GM13976 (cell line): ENCODE measurements at regions not wholly inside any gene's neighbourhood (a gene's known extent, or its start where the extent isn't known, plus 50 kb on each side); places are given as distances from the start of the nearest gene placed in this dataset.
"Not testable (repeated sequence)": the region's sequence is repeated elsewhere in the genome, so short reads cannot be mapped to it uniquely, and the experiment has no call there.

ENCODE experiments used
- DNase-seq: peaks from one replicate; pipeline ENCODE4 v3.0.0; 2012; ENCODE audit warnings: low spot score
- in situ Hi-C: fragments of 300-500 bp; cut with MboI; formaldehyde crosslinking; loops from one replicate; pipeline ENCODE4 v1.12.0; 2022; ENCODE audit warnings: low sequenced_read_pairs, mixed read lengths, inconsistent platforms; ENCODE audit not compliant: unreplicated experiment
- TF ChIP-seq, protein P1 (sequence below): IDR thresholded peaks from 2 replicates; pipeline ENCODE4 v1.5.1; 2012; ENCODE audit warnings: borderline replicate concordance, mild to moderate bottlenecking; ENCODE audit not compliant: insufficient read depth; ENCODE audit errors: extremely low read depth, missing control alignments, control extremely low read depth

DNA sequence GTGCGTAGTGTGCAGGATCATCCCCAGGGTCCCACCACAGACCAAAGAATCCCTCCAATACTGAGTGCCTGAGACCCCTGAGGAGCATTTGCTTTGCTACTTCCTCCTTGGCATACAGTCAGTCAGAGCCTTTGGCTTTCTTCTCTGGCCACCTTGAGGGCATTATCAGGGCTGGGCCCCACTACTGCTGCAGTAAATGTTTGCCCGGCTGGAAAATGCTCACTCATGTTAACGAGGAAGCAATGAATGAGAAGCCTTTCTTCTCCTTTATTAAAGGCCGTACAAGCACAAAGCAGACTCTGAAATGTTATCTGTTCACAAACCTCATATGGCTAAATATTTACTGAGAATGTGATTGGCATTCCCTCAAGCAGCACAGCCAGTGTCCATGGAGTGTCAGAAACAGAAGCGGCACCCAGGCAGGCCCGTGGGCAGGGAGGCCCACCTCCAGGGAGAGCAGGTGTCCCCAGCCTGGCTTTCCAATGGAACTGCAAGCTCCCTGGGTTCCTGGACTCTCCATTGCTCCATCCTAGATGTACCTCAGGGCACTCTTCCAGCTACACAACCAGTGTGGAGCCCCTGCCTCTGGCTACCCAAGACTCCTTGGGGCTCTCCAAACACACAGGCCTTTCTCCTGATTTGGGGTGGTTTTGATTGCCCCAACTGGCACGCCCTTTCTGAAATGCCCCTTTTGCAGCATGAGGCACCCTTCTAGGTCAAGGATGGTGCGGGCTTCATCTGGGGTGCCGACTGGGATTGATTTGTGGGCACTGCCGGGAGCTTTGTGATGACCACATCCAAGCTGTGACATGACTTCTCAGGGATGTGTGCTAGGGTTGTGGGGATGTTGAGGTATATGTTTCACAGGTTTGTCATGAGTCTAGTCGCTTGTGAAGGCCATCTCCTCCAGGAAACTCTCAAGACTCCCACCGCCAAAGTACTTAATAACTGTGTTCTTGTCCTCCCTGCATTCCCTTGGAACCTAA, 195.6 kb downstream of the FAM43A start:
- in situ Hi-C loops, result no loop called here
- no peak for DNase-seq
- TF ChIP-seq, protein P1, sequence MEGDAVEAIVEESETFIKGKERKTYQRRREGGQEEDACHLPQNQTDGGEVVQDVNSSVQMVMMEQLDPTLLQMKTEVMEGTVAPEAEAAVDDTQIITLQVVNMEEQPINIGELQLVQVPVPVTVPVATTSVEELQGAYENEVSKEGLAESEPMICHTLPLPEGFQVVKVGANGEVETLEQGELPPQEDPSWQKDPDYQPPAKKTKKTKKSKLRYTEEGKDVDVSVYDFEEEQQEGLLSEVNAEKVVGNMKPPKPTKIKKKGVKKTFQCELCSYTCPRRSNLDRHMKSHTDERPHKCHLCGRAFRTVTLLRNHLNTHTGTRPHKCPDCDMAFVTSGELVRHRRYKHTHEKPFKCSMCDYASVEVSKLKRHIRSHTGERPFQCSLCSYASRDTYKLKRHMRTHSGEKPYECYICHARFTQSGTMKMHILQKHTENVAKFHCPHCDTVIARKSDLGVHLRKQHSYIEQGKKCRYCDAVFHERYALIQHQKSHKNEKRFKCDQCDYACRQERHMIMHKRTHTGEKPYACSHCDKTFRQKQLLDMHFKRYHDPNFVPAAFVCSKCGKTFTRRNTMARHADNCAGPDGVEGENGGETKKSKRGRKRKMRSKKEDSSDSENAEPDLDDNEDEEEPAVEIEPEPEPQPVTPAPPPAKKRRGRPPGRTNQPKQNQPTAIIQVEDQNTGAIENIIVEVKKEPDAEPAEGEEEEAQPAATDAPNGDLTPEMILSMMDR, result no peak

DNA sequence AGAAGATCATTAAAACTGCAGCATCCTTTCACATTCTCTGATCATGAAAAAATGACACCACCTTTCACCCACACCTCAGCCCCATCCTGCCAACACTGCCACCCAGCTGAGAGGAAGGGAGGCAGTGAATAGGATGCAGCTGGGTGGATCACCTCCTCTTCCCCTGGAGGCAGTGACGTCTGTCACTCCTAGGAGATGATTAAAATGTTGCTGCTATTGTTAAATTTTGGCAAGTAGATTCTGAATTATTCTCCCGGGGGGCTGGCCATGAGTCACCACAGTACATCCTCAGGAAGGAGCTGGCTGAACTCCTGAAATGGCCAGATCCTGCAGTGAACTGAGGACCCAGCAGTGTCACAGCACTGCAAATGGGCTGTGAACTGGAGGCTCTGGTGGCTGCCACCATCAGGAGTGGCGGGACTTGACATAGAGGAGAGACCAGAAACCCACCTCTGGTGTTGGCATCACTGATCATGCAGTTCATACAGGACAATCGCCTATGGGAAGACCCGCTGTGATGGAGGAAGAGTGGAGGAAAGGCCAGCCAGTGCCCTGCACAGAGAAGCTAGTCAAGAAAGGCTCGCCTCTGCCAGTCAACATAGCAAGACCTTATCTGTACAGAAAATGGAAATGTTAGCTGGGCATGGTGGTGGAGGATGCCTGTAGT, 199.1 kb downstream of the FAM43A start:
- in situ Hi-C loops, result no loop called here
- no peak for DNase-seq
- TF ChIP-seq, protein P1, result no peak

DNA sequence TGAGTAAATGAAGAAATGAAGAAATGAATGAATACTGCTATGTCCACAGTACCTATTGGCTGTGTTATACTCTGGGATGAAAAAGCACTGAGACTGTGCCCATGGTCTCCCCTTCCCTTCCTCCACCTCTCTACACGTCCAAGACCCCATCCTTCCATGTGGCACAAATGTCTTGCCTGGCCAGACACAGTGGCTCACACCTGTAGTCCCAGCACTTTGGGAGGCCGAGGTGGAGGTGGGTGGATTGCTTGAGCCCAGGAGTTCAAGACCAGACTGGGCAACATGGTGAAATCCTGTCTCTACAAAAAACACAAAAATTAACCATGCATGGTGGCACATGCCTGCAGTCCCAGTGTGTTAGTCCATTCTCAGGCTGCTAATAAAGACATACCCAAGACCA, 200.1 kb downstream of the FAM43A start:
- TF ChIP-seq, protein P1, result no peak
- DNase-seq, result no peak
- in situ Hi-C loops, result no loop called here

DNA sequence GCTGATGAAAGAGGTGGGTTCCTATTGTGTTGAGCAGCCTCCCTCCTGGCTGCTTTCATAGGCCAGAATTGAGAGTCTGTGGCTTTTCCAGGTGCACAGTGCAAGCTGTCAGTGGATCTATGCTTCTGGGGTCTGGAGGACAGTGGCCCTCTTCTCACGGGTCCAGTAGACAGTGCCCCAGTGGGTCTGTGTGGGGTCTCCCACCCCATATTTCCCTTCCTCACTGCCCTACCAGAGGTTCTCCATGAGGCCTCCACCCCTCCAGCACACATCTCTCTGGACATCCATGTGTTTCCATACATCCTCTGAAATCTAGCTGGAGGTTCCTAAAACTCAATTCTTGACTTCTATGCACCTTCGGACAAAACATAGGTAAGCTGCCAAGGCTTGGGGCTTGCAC, 201.2 kb downstream of the FAM43A start:
- TF ChIP-seq, protein P1, result no peak
- in situ Hi-C loops, result no loop called here
- no peak for DNase-seq

DNA sequence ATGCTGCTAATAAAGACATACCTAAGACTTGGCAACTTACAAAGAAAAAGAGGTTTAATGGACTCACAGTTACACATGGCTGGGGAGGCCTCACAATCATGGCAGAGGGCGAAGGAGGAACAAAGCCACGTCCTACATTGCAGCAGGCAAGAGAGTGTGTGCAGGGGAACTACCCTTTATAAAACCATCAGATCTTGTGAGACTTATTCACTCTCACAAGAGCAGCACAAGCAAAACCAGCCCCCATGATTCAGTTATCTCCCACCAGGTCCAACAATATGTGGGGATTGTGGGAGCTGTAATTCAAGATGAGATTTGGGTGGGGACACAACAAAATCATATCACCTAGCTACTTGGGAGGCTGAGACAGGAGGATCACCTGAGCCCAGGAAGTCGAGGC, 202.4 kb downstream of the FAM43A start:
- in situ Hi-C loops, DNase-seq: not testable (repeated sequence)

DNA sequence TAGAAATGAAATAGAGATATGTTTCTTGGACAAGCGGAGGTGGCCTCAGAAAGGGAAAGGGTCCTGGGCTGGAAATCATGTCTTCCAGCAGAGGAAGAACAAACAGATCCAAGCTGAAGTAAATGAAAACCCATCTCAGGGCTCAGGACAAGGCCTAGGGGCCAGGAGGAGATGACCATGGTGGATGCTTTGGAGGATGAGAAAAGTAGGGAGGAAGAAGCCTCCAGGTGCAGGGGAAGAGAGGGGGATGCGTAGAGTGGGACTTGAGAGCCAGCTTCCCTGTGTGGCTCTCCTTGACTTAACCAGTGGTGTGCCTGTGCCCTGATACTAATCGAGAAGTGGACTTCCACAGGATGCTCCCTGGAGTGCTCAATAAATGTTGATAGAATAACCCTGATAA, 203.2 kb downstream of the FAM43A start:
- in situ Hi-C loops, result no loop called here
- TF ChIP-seq, protein P1, result no peak
- DNase-seq, result no peak

DNA sequence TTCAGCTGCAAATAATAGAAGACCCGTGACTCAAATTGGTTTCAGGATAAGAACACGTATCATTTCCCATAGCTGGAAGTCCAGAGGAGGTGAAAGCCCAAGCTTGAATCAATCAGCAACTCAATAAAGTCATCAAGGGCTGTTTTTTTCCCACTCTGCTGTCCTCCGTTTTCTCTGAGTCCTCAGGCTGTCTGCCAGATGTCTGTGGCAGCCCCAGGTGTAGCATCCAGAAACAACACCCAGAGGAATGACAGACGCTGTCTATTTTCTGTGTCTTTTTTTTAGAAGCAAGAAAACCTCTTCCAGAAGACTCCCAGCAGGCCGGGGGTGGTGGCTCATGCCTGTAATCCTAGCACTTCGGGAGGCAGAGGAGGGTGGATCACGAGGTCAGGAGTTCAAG, 204.4 kb downstream of the FAM43A start:
- DNase-seq, result no peak
- TF ChIP-seq, protein P1, result no peak
- in situ Hi-C loops, result no loop called here
